ENCODE measurements at regions not wholly inside any gene's neighbourhood (a gene's known extent, or its start where the extent isn't known, plus 50 kb on each side); places are given as distances from the start of the nearest gene placed in this dataset.
A peak's percentile ranks its signal among the peaks of the same experiment; 100 is the strongest.
"Not testable (repeated sequence)": the region's sequence is repeated elsewhere in the genome, so short reads cannot be mapped to it uniquely, and the experiment has no call there.

DNA sequence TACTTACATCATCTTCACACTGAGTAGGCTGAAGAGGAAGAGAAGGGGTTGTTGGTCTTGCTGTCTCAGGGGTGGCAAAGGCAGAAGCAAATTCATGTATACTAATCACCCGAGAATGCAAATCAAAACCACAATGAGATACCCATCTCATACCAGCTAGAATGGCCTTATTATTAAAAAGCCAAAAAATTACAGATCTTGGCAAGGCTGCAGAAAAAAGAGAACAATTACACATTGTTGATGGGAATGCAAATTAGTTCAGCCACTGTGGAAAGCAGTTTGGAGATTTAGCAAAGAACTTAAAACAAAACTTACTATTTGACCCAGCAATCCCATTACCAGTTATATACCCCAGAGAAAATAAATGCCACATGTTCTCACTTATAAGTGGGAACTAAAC lies 154.9 kb downstream of the SEC23A start:
- no CpG with 5 or more reads among the region's 1 CpG for WGBS (ENCODE audit: insufficient coverage)
- peak; percentile 19 for DNase-seq
- no peak overlapping the region for H3K27ac ChIP-seq (ENCODE audit: low read length)
- no peaks in the 10 kb centered on the region for H3K4me1 ChIP-seq (ENCODE audit: control insufficient read depth, insufficient read depth, low read length)
- H3K9me3 ChIP-seq (replicated peaks; ENCODE audit: control insufficient read depth, low read depth, low read length): no peaks in the 10 kb centered on the region
- no peak overlapping the region for H3K4me3 ChIP-seq (ENCODE audit: low read length)
- no peaks in the 10 kb centered on the region for H3K36me3 ChIP-seq (ENCODE audit: control insufficient read depth, insufficient read depth, low read length)
- no peaks in the 10 kb centered on the region for H3K27me3 ChIP-seq (ENCODE audit: control insufficient read depth, insufficient read depth, low read length)

DNA sequence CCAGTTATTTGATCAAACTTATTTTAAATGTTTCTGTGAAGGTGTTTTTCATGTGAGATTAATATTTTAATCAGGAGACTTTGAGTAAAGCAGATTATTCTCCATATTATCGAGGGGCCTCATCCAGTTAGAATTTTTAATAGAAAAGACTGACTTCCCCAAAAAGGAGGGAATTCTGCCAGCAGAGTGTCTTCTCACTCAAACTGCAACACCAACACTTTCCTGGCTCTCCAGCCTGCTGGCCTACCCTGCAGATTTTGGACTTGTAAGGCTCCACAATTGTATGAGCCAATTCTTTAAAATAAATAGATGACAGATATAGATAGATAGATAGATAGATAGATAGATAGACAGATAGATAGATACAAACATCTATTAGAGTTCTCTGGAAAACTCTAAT lies 155.7 kb downstream of the SEC23A start:
- Histone ChIP-seq H3K9me3 (replicated peaks; ENCODE audit: control insufficient read depth, low read depth, low read length) (no peaks in the 10 kb centered on the region), H3K27ac (ENCODE audit: low read length) (no peak overlapping the region), H3K4me1 (ENCODE audit: control insufficient read depth, insufficient read depth, low read length) (no peaks in the 10 kb centered on the region), H3K36me3 (ENCODE audit: control insufficient read depth, insufficient read depth, low read length) (no peaks in the 10 kb centered on the region), H3K27me3 (ENCODE audit: control insufficient read depth, insufficient read depth, low read length) (no peaks in the 10 kb centered on the region), H3K4me3 (ENCODE audit: low read length) (no peak overlapping the region)
- no peak for DNase-seq
- WGBS (ENCODE audit: insufficient coverage): no CpG with 5 or more reads among the region's 1 CpG

GRCh38 chr14:38944691-38945090 lies 158.3 kb downstream of the SEC23A start:
- Histone ChIP-seq H3K27me3 (ENCODE audit: control insufficient read depth, insufficient read depth, low read length) (no peaks in the 10 kb centered on the region), H3K9me3 (replicated peaks; ENCODE audit: control insufficient read depth, low read depth, low read length) (no peaks in the 10 kb centered on the region), H3K4me1 (ENCODE audit: control insufficient read depth, insufficient read depth, low read length) (no peaks in the 10 kb centered on the region), H3K36me3 (ENCODE audit: control insufficient read depth, insufficient read depth, low read length) (no peaks in the 10 kb centered on the region), H3K4me3 (ENCODE audit: low read length) (no peak overlapping the region), H3K27ac (ENCODE audit: low read length) (no peak overlapping the region)
- WGBS (ENCODE audit: insufficient coverage): 60% methylated on average over 1 of the region's 3 CpGs
- DNase-seq: no peak

DNA sequence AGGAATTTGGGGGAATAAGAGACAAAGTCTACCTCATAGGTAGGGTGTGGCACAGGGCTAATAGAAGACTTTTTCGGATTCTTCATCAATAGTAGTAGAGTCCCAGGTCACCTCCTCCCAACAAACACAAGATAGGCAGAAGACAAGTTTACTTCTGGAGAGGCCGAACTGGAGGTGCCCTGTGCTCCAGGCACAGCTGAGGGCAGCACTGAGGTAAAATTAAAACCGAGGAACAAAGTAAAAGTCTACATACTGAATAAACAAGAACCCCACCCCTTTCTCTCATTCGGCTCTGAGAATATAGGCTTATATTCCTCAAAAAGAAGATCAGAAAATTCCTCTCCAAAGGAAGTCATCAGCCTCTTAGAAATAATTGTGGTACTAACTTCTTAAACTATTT lies 161.5 kb downstream of the SEC23A start:
- H3K4me1 ChIP-seq (ENCODE audit: control insufficient read depth, insufficient read depth, low read length): no peaks in the 10 kb centered on the region
- WGBS (ENCODE audit: insufficient coverage): no CpG with 5 or more reads among the region's 4 CpGs
- no peak for DNase-seq
- H3K9me3 ChIP-seq (replicated peaks; ENCODE audit: control insufficient read depth, low read depth, low read length): no peaks in the 10 kb centered on the region
- no peak overlapping the region for H3K27ac ChIP-seq (ENCODE audit: low read length)
- H3K27me3 ChIP-seq (ENCODE audit: control insufficient read depth, insufficient read depth, low read length): no peaks in the 10 kb centered on the region
- H3K36me3 ChIP-seq (ENCODE audit: control insufficient read depth, insufficient read depth, low read length): no peaks in the 10 kb centered on the region
- H3K4me3 ChIP-seq (ENCODE audit: low read length): no peak overlapping the region

GRCh38 chr14:38932653-38933000 lies 170.4 kb downstream of the SEC23A start:
- WGBS (ENCODE audit: insufficient coverage): 96% methylated on average over 3 of the region's 3 CpGs
- H3K36me3 ChIP-seq (ENCODE audit: control insufficient read depth, insufficient read depth, low read length); H3K4me3 ChIP-seq (ENCODE audit: low read length); H3K4me1 ChIP-seq (ENCODE audit: control insufficient read depth, insufficient read depth, low read length); H3K27ac ChIP-seq (ENCODE audit: low read length); DNase-seq; H3K9me3 ChIP-seq (replicated peaks; ENCODE audit: control insufficient read depth, low read depth, low read length); H3K27me3 ChIP-seq (ENCODE audit: control insufficient read depth, insufficient read depth, low read length): not testable (repeated sequence)

GRCh38 chr14:38931969-38932652 lies 170.9 kb downstream of the SEC23A start:
- no peaks in the 10 kb centered on the region for H3K4me1 ChIP-seq (ENCODE audit: control insufficient read depth, insufficient read depth, low read length)
- no peaks in the 10 kb centered on the region for H3K27me3 ChIP-seq (ENCODE audit: control insufficient read depth, insufficient read depth, low read length)
- no peak overlapping the region for H3K4me3 ChIP-seq (ENCODE audit: low read length)
- no peaks in the 10 kb centered on the region for H3K9me3 ChIP-seq (replicated peaks; ENCODE audit: control insufficient read depth, low read depth, low read length)
- H3K36me3 ChIP-seq (ENCODE audit: control insufficient read depth, insufficient read depth, low read length): no peaks in the 10 kb centered on the region
- WGBS (ENCODE audit: insufficient coverage): 83% methylated on average over 11 of the region's 11 CpGs
- no peak for DNase-seq
- no peak overlapping the region for H3K27ac ChIP-seq (ENCODE audit: low read length)

DNA sequence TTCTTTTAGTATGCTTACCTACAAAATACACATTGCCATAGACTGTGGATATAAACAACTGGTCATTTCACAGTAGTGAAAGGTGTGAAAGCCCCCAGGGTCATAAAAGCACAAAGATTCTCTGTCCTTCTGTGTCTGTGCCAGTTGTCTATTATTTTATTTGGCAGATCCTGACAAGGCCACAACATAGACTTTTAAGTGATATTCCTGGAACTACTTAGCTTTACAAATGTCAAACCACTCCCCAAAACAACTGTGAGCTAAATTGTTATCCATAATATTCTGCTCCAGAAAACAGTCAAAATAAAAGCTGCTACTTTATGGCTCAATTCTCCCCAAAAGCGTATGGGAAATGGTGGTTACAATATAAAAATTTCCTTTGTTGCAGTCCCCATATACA lies 172.1 kb downstream of the SEC23A start:
- WGBS (ENCODE audit: insufficient coverage): no CpG with 5 or more reads among the region's 1 CpG
- H3K36me3 ChIP-seq (ENCODE audit: control insufficient read depth, insufficient read depth, low read length): no peaks in the 10 kb centered on the region
- DNase-seq: no peak
- H3K27ac ChIP-seq (ENCODE audit: low read length): no peak overlapping the region
- no peak overlapping the region for H3K4me3 ChIP-seq (ENCODE audit: low read length)
- no peaks in the 10 kb centered on the region for H3K4me1 ChIP-seq (ENCODE audit: control insufficient read depth, insufficient read depth, low read length)
- H3K27me3 ChIP-seq (ENCODE audit: control insufficient read depth, insufficient read depth, low read length): no peaks in the 10 kb centered on the region
- H3K9me3 ChIP-seq (replicated peaks; ENCODE audit: control insufficient read depth, low read depth, low read length): no peaks in the 10 kb centered on the region

- DNase-seq: no peak
- Histone ChIP-seq H3K4me3 (ENCODE audit: low read length) (no peak overlapping the region), H3K27ac (ENCODE audit: low read length) (no peak overlapping the region), H3K36me3 (ENCODE audit: control insufficient read depth, insufficient read depth, low read length) (no peaks in the 10 kb centered on the region), H3K27me3 (ENCODE audit: control insufficient read depth, insufficient read depth, low read length) (no peaks in the 10 kb centered on the region), H3K4me1 (ENCODE audit: control insufficient read depth, insufficient read depth, low read length) (no peaks in the 10 kb centered on the region), H3K9me3 (replicated peaks; ENCODE audit: control insufficient read depth, low read depth, low read length) (no peaks in the 10 kb centered on the region)
- no CpG with 5 or more reads among the region's 3 CpGs for WGBS (ENCODE audit: insufficient coverage)
These were observed 173.0 kb downstream of the SEC23A start for GRCh38 chr14:38930022-38930421.

DNA sequence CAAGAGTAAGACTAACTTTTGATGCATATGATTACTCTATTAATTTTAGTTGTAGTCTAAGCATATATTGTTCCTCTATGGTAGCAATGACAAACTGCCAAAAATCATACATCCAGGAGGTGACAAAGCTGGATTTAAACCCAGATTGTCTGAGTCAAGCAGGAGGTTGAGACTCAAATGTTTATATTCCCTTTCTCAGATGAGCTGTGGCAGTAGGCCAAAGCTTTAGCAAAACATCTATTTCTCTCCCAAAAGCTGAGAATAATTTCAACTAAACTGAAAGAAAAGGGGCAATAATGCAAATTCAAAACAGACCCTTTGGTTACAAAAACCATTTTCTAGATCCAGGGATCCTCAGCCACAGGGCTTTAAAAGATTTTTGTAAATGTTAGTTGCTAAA lies 173.6 kb downstream of the SEC23A start:
- no peaks in the 10 kb centered on the region for H3K4me1 ChIP-seq (ENCODE audit: control insufficient read depth, insufficient read depth, low read length)
- H3K36me3 ChIP-seq (ENCODE audit: control insufficient read depth, insufficient read depth, low read length): no peaks in the 10 kb centered on the region
- no peaks in the 10 kb centered on the region for H3K9me3 ChIP-seq (replicated peaks; ENCODE audit: control insufficient read depth, low read depth, low read length)
- H3K27ac ChIP-seq (ENCODE audit: low read length): no peak overlapping the region
- H3K4me3 ChIP-seq (ENCODE audit: low read length): no peak overlapping the region
- DNase-seq: peak; percentile 36
- no peaks in the 10 kb centered on the region for H3K27me3 ChIP-seq (ENCODE audit: control insufficient read depth, insufficient read depth, low read length)

- 96% methylated on average over 7 of the region's 11 CpGs for WGBS (ENCODE audit: insufficient coverage)
- H3K36me3 ChIP-seq (ENCODE audit: control insufficient read depth, insufficient read depth, low read length); H3K4me1 ChIP-seq (ENCODE audit: control insufficient read depth, insufficient read depth, low read length); DNase-seq; H3K27me3 ChIP-seq (ENCODE audit: control insufficient read depth, insufficient read depth, low read length); H3K4me3 ChIP-seq (ENCODE audit: low read length); H3K9me3 ChIP-seq (replicated peaks; ENCODE audit: control insufficient read depth, low read depth, low read length); H3K27ac ChIP-seq (ENCODE audit: low read length): not testable (repeated sequence)
These were observed 181.1 kb downstream of the SEC23A start for GRCh38 chr14:38921893-38922292.

GRCh38 chr14:38915125-38915524 lies 187.9 kb downstream of the SEC23A start:
- no peak for DNase-seq
- Histone ChIP-seq H3K27ac (ENCODE audit: low read length) (no peak overlapping the region), H3K4me3 (ENCODE audit: low read length) (no peak overlapping the region), H3K9me3 (replicated peaks; ENCODE audit: control insufficient read depth, low read depth, low read length) (no peaks in the 10 kb centered on the region), H3K36me3 (ENCODE audit: control insufficient read depth, insufficient read depth, low read length) (no peaks in the 10 kb centered on the region), H3K27me3 (ENCODE audit: control insufficient read depth, insufficient read depth, low read length) (no peaks in the 10 kb centered on the region), H3K4me1 (ENCODE audit: control insufficient read depth, insufficient read depth, low read length) (no peaks in the 10 kb centered on the region)
- no CpG with 5 or more reads among the region's 1 CpG for WGBS (ENCODE audit: insufficient coverage)
